H4 (cell line): ENCODE measurements at regions not wholly inside any gene's neighbourhood (a gene's known extent, or its start where the extent isn't known, plus 50 kb on each side); places are given as distances from the start of the nearest gene placed in this dataset.

Source experiments
- DNase-seq: peaks from one replicate; pipeline ENCODE4 v3.0.0-alpha.2; 2015; ENCODE audit warnings: low spot score

DNA sequence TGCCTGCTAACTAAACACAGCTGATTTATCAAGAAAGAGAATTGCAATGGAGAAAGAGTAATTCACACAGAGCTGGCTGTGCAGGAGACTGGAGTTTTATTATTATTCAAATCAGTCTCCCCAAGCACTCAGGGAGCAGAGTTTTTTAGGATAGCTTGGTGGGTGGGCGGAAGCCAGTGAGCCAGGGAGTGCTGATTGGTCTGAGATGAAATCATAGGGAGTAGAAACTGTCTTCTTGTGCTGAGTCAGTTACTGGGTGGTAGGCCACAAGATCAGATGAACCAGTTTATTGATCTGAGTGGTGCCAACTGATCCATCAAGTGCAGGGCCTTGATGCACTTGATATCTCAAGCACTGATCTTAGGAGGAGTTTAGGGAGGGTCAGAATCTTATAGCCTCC is 891.9 kb upstream of the CADM2 start:
- DNase-seq, result no peak

DNA sequence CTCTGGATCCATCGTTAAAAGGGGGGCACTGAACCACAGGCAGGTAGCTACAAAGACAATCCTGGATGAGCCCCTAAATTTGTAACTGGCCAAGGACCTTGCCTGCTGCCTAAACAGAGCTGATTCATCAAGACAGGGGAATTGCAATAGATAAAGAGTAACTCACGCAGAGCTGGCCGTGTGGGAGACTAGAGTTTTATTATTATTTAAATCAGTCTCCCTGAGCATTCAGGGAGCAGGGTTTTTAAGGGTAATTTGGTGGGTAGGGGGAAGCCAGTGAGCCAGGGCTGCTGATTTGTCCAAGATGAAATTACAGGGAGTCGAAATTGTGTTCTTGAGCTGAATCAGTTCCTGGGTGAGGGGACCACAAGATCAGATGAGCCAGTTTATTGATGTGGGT is 885.1 kb upstream of the CADM2 start:
- no peak for DNase-seq

DNA sequence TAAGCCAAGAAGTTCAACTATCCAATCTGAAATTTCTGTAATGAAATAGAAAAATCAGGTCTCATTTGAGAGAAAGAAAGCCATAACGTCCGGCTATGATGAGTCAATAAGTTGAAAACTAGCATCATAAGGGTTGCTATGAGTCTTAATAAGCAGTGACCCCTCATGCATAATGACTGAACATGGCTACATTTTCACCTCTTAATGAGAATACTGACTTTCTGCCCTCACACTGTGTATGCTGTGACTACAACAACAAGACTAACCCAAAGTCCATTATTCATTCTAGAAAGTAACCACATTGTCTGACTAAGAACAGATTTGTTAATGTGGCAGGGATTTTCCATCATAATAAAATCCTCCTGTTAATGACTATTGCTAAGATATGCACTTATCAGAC is 884.0 kb upstream of the CADM2 start:
- DNase-seq, result no peak

DNA sequence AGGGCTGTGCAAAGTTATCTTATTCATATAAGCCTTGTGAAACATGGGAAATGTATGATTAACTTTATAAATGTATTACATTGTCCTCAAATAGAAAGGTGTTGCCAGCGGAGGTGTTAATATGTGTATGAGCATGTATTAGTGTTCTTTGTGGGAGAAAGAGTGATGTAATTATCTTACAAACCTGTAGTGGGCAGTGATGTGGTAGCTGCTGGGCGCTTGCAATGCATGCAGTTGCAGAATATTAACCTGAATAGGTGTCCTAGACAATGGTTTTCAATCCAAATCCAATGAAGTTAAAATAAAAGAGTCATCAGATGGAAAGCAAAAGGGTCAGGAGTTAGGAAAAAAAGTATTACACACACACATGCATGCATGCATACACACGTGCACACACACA is 881.3 kb upstream of the CADM2 start:
- no peak for DNase-seq

DNA sequence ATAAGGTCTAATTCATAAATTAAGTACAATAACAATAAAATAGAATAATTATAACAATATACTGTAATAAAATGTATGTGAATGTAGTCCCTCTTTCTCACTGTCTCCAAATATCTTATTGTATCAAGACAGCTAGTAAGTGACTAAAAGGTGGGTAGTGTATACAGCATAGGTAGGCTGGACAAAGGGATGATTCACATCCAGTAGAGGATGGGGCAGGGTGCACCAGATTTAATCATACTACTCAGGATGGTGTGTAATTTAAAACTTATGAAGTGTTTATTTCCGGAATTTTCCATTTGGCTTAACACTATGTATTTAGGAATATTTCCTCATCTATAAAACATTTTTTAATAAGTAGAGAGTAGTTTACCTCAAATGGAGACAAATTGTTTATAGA is 876.1 kb upstream of the CADM2 start:
- DNase-seq, result no peak

DNA sequence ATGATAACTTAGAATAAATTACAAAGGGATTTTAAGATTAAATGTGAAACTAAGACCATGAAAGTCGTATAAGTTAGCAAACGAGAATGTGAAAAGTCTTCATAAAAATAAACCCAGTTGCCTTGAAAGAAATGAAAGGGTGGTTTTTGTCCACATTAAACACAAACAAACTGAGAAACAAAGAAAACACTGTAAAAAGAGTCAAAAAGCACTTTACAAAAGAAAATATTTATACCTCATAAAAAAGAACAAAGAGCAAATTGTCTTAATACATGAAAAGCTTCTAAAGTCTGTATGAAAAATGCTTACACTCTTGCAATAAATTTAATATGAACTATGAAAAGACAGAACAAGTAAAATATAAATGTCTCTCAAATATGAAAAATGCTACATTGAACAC is 865.9 kb upstream of the CADM2 start:
- DNase-seq, result no peak

DNA sequence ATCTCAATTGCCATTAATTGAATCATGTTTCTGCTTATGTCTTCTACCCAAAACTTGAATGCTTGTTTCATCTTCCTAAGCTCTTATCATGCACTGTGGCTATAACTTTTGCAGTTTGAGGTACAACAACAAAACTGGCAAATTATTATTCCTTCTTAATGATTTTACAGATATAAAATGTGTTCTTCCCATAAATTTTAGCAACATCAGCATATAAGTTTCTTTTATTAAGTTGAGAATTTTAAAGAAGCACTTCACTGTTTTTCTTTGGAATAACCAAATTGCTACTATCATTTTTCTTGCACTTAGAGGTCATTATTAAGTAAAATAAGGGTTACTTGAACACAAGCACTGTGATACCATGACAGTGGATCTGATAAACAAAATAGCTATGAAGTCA is 862.6 kb upstream of the CADM2 start:
- DNase-seq, result no peak

DNA sequence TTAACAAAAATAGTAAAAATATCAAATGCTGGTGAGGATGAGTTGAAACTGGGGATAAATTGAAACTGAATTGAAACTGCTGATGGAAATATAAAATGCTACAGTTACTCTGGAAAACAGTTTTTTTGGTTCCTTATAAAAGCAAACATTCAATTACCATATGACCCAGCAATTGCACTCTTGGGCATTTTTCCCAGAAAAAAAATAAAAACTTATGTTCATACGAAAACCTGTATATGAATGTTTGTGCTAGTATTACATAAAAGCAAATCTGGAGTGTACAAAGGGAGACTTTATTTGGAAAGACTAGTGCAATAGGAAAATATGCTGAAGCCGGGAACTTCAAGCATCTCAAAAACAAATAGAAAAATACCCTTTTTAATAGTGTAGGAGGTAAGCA is 857.9 kb upstream of the CADM2 start:
- no peak for DNase-seq

DNA sequence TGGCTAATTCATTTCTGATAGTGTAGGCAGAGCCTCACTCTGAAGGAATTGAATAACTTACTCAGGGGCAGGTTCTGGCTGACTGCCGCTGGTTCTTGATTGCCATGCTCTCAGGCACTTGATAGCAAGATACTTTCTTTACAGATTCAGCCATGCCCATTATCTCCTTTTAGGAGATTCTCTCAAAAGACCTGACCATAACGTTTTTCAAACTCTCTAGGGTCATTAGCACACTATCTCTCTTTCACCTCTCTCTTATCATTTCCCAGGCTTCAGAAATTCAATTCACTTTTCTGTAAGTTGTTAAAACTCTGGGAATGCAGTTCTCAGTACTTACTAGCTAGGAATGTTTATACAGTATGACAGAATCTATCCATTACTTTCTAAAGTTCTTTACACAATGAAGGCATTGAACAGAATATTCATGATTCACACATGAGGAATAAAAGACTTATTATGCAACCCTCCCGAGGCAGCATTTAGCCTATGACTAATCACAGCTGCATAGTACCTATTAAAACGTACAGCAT is 850.3 kb upstream of the CADM2 start:
- peak; percentile 47 for DNase-seq

DNA sequence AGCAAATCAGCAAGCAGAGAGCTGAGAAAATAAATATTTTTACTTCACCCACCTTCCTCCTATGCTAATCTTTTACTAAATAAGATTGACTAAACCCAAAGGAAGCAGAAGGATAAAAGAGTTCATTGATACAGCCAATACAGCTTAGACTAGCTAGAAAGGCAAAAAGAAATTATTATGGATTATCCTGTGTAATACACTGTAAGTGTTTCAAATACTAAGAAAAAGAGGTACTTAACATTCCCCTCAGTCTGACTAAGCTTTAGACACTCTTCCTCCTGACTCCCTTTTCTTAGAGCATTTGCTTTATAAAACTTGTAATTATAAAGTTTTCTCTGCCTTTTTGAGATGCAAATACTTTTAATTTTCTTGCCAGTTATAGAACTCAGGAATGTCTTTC is 848.9 kb upstream of the CADM2 start:
- no peak for DNase-seq

DNA sequence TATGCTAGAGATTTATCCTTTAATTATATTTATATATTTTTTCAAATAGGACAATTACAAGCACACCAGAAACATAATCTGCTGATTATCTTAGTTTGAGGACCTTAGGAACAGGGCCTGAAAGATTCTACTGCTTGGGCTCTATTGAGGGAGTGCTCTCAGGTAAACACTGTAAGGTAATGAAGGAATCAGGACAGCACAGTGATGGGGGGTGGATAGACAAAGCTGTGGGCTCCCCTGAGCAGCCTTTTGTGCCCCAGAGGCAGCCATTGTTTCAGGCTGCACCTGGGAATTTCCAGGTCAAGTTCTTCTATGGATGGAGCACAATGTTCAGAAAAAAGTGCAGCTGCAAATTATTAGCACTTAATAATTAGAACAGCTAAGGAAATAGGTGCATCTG is 848.0 kb upstream of the CADM2 start:
- no peak for DNase-seq

DNA sequence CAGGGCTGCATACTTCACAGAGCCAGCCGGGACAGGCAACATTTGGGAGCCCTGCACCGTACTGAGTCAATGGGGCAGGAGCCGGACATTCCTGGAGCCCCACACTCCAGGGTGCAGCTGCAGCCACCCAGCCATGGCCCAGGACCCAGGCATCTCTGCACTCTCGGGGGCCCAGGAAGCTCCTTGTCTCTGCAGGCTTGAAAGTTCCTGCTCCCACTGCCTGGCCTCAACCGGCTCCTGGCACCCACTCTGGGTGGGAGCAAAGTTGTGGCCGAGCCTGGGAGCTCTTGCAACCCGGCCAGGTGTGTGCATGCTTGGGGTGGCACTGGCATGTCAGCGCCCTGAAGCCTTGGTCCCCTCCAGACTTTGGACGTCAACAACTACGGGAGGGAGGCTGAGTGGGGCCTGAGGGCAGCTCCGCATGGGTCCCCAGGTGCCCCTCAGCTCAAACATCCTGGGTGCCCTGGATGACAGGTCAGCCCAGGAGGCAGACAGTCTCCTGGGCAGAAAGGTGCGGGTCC is 833.5 kb upstream of the CADM2 start:
- no peak for DNase-seq

DNA sequence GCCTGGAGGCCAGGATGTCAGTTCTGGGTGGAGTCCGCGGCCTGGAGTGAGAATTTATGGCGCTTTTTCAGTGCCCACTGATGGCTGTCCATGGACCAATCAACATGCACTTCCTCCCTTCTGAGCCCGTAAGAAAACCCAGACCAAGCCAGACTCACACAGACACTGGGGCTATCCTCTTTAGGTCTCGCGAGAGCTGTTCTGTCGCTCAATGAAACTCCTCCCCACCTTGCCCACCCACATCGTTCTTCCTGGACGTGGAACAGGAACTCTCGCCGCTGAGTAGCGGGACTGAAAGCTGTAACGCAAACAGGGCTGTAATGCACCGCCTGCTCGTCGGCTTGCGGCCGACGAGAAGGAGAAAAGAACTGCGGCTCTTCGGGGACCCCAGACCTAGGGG is 833.0 kb upstream of the CADM2 start:
- DNase-seq, result no peak

DNA sequence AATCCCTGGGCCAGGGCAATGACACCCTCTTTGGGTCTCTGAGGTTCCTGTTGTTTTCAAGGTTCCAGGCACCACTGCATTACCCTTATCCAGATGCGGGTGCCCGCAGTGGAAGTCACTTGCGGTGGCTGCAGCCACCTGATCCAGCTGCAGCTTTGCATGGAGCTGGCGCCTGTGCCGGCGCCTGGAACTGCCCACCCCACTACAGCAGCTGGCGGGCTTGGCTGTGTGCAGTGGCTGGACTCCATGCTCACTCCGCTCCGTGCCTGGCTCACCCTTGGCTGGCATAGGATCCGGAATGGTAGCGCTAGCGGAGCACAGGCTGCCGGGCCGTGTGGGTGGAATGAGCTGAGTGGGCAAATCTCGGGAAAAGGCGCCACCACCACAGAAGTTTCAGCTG is 832.6 kb upstream of the CADM2 start:
- no peak for DNase-seq

DNA sequence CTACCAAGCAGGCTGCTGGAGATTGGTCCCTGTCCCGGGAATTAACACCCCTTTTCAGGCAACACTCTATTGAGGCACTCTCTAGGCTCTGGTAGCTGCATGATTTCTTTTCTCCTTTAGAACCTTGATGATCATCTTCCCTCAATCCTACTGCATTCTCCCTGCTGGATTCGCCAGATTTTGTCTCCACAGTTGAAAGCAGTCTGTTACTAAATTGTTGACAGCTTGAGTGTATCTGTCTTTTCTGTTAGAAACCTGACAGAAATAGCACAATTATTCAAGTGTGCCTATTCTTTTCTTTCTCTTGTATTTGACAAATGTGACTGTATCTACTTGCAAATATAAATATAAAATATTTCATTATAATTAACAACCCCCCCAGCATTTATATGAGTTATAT is 830.8 kb upstream of the CADM2 start:
- no peak for DNase-seq

DNA sequence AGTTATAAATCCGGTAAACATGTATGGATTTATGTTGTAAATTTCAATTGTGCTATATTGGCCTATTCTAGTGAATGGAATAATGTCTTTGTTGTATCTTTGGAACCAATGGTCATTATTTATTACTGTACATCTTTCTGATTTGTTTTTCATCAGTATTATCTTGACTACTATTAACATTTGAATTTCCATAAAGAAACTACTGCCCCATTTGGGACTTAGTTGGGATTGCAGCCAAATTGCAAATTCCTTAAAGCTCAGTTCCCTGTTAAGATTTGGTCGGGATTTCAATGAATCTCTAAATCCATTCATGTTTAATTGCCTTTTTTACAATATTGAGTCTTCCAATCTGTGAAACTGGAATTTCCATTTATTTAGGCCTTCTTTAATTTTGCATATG is 822.4 kb upstream of the CADM2 start:
- DNase-seq, result no peak

DNA sequence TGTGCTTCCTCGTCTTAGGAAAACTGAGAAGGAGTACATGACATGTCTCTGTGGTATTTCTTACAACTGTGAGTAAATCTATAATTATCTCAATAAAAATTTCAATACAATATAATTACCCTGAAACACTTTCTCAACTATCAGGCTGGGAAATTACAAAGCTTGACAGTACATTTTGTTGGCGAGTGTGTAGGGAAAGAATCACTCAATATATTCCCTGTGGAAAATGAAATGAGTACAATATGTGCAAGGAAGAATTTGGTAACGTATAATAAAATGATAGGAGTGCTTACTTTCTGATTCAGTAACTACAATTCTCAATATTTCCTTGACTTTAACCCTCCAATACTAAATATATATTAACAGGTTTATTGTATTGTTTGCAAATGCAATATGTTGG is 818.2 kb upstream of the CADM2 start:
- DNase-seq, result no peak

DNA sequence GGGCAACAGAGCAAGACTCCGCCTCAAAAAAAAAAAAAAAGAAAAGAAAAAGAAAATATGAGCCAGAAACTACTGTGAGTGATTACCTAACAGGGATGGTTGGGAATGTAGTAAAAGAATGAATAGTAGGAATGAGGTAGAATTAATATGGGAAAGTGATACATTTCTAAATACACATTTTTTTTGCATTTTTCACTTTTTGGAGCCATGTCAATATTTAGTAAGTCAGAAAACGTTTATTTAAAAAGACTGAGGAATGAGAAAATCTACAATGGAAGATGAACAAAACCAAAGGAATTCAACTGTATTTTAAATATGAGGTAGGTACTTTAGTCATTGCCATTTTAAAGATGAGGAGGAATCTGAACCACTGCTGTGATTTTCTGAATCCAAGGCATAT is 817.2 kb upstream of the CADM2 start:
- DNase-seq, result no peak

DNA sequence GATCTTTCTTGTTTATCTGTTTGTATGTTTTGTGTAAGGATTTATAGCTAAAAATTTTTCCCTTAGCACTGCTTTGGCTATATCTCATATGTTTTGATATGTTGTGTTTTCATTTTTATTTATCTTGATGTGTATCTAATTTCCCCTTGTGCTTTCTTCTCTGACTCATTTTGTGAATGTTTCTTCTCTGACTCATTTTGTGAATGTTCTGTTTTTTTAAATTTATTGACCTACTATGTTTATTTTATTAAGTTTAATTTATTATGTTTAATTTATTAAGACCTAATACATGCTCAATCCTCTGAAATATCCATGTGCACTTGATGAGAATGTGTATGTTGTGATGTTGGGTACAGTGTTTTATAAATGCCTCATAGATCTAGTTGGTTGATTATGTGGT is 793.5 kb upstream of the CADM2 start:
- no peak for DNase-seq

DNA sequence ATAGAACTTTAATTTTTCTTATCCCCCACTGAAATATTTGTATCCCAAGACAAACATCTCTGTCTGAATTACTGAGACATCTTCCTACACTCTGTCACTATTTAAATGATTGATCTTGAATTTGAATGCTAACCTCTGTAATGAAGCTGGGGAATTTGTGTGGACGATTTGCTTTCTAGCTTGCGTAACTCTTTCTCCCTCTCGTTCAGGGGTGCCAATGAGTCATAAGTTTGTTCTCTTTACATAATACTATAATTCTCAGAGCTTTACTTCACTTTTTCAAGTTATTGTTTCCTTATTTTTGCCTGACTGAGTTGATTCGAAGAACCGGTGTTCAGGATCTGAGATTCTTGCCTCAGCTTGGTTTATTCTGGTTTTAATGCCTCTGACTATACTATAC is 783.3 kb upstream of the CADM2 start:
- no peak for DNase-seq

DNA sequence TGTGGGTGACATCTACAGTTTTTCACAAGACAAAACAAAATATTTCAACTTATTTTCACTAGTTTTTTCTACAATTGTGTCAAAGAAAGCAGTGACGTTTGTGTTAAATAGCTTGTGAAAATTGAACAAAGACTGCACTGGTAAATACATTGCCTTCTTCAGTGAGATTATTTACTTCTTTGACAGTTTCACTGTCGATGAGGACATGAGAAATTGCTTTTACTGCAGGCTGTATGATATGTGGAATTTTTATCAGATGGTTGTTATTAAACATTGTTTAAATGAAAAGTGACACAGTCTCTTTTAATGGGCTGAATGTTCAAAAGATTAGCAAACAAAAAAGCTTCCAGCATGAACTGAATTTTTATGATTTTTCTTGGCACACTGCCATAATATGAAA is 773.9 kb upstream of the CADM2 start:
- DNase-seq, result no peak

DNA sequence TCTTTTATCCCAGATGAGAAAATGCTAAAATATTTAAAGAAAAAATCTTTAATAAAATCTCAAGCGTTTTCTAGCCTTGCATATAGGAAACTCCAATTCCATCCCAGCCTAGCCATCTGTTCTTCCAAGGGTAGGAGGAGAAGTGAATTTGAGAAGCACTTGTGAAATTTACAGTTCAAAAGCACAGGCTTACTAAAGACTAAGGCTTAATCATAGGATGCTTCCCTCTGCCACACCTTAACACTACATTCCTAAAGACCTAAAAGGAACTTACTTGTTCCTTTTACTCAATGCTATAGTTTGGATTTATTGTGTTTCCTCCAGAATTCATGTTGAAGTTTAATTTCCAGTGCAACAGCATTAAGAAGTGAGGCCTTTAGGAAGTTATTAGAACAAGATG is 764.8 kb upstream of the CADM2 start:
- no peak for DNase-seq

DNA sequence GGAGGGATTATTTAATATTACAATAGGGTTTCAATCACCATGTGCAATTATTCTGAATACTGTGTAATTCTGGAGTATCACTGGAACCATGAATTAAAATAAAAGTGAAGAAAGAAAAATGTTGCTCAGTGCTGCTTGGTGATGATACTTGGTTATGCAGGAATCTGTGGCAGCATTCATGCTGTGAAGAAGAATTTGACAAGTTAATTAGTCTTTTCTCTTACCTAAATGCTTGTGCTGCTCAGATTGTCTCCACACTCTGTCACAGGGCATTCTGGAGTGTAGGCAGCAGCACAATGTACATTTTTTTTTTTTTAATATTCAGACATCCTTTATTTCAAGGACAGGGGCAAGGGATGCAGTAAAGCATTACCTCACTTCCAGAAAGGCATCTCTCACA is 749.3 kb upstream of the CADM2 start:
- no peak for DNase-seq

DNA sequence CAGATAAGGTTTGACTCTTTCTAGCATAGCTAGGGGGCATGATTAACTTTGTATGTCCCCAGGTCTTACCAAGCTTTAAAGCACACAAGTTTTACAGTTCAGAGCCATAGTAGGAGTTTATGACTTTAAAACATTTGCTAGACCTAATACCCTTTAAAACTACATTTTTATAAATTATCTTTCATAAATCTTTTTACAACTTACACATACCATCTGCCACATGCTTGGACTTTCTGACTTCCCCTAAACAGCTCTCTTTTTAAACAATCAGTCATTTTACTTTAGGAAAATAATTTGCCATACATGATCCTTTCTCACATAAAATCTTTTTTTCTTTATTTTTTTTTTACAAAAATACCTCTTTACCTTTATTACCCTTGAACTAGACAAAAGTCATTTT is 735.3 kb upstream of the CADM2 start:
- no peak for DNase-seq

DNA sequence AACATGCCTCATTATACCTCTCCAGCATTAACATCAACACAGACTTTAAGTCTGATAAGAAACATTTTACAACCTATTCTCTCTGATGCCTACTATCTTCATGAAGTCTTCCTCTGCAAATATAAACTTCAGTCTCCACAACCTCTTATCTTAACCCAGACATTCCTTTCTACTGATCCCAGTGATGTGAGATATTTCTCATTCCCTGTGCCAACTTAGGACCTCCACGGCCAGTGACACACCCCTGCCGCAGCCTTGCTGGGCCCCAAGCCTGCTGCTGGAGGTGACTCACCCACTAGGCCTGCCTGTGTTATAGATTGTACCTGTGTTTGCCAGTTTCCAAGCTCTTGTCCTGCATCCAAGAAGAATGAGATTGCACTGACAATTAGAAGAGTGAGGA is 734.5 kb upstream of the CADM2 start:
- DNase-seq, result no peak
